ENCODE measurements at regions not wholly inside any gene's neighbourhood (a gene's known extent, or its start where the extent isn't known, plus 50 kb on each side); places are given as distances from the start of the nearest gene placed in this dataset.

GRCh38 chr2:810397-810796, 133.2 kb upstream of the TMEM18 start:
- no peak overlapping the region for H2AFZ ChIP-seq (ENCODE audit: low read length)
- H3K56ac ChIP-seq (replicated peaks; ENCODE audit: insufficient read length, low read depth, low read length) = no peak overlapping the region
- no peak overlapping the region for H3K23ac ChIP-seq (ENCODE audit: insufficient read length)
- H4K20me1 ChIP-seq (replicated peaks in 1 of 2; ENCODE audit: control insufficient read depth in 1 of 2, insufficient read depth in 2 of 2, low read length in 2 of 2) = no peaks in the 10 kb centered on the region
- H2BK5ac ChIP-seq (ENCODE audit: low read depth, low read length) = no peak overlapping the region
- H4K5ac ChIP-seq (ENCODE audit: insufficient read length, low read depth, low read length) = no peak overlapping the region
- no peak overlapping the region for H3K18ac ChIP-seq (ENCODE audit: extremely low read depth, low read length)
- no peak overlapping the region for H2AK5ac ChIP-seq (ENCODE audit: low read depth, low read length)
- no peak overlapping the region for H3K4ac ChIP-seq (replicated peaks; ENCODE audit: insufficient read length, low read depth, low read length)
- WGBS, 2 experiments (ENCODE audit: extremely low coverage in 1 of 2, insufficient coverage in 1 of 2, insufficient read length in 1 of 2, insufficient replicate concordance in 2 of 2, low coverage in 1 of 2, low lambda C conversion rate in 2 of 2, missing lambda C conversion rate in 1 of 2) = 95% methylated on average over 1 of the region's 1 CpG; no CpG with 5 or more reads in 1 of the 2 experiments
- no peak for TF ChIP-seq SIN3A (conservative IDR thresholded peaks at IDR 0.05 in 1 of 2, IDR thresholded peaks at IDR 0.05 in 1 of 2; ENCODE audit: low read depth in 1 of 2, low read length in 2 of 2)
- no peak for TF ChIP-seq CHD1 (IDR thresholded peaks at IDR 0.05; ENCODE audit: low read depth, low read length)
- no peak for TF ChIP-seq MAFK (IDR thresholded peaks at IDR 0.05; ENCODE audit: low read depth, low read length)
- TF ChIP-seq, protein P1, sequence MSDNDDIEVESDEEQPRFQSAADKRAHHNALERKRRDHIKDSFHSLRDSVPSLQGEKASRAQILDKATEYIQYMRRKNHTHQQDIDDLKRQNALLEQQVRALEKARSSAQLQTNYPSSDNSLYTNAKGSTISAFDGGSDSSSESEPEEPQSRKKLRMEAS (IDR thresholded peaks at IDR 0.05) = no peak
- no peak for TF ChIP-seq RXRA (IDR thresholded peaks at IDR 0.05; ENCODE audit: insufficient read depth, low read depth, low read length)
- TF ChIP-seq SUZ12 (IDR thresholded peaks at IDR 0.05; ENCODE audit: low read length) = no peak
- no peak for TF ChIP-seq CBX5 (IDR thresholded peaks at IDR 0.05; ENCODE audit: low read depth, low read length)
- no peak for TF ChIP-seq SRF (IDR thresholded peaks at IDR 0.05; ENCODE audit: low read depth, low read length)
- TF ChIP-seq YY1 (IDR thresholded peaks at IDR 0.05; ENCODE audit: low read depth, low read length) = no peak
- H2BK12ac ChIP-seq (ENCODE audit: low read depth, low read length) = no peak overlapping the region
- H3K4me3 ChIP-seq (ENCODE audit: extremely low read depth in 1 of 4, insufficient read depth in 2 of 4, low read depth in 3 of 4, low read length in 4 of 4) = no peak overlapping the region
- H3K4me2 ChIP-seq (ENCODE audit: insufficient read depth in 1 of 2, low read depth in 2 of 2, low read length in 2 of 2) = no peak overlapping the region
- H3K27me3 ChIP-seq (replicated peaks in 1 of 4; ENCODE audit: control insufficient read depth in 3 of 4, extremely low read depth in 1 of 4, insufficient read depth in 3 of 4, low read length in 3 of 4) = 0 out of 7 replicates have a peak, but pooled peaks cover 0 to 2% (median 0%) of the 10 kb centered on the region in 4 experiments
- H3K79me2 ChIP-seq (ENCODE audit: control insufficient read depth in 1 of 2, insufficient read depth in 2 of 2, low read length in 2 of 2) = no peaks in the 10 kb centered on the region
- H3K4me1 ChIP-seq (replicated peaks in 1 of 4; ENCODE audit: control insufficient read depth in 3 of 4, insufficient read depth in 4 of 4, low read length in 3 of 4) = no peaks in the 10 kb centered on the region
- no peak overlapping the region for H4K8ac ChIP-seq (ENCODE audit: extremely low read depth, insufficient read depth, low read length)
- H2BK120ac ChIP-seq (replicated peaks; ENCODE audit: low read depth, low read length) = no peak overlapping the region
- no peak overlapping the region for H2BK15ac ChIP-seq (ENCODE audit: low read length)
- no peak overlapping the region for H2BK20ac ChIP-seq (ENCODE audit: low read length)
- CTCF ChIA-PET (ENCODE audit: partially characterized antibody) = interaction anchor here (1.3 to 1.4 kb wide), 3 partner anchors 15 to 70 kb away, joined by 3 to 4 read pairs (median 3); no protein-coding TSS in a partner anchor
- DNase-seq (ENCODE audit: low read depth in 1 of 2, low spot score in 2 of 2) (no peak), FAIRE-seq (no peak)
- no peaks in the 10 kb centered on the region for H3K79me1 ChIP-seq (ENCODE audit: low read depth, low read length)
- no peak overlapping the region for H3K14ac ChIP-seq (ENCODE audit: insufficient read length)
- POLR2A ChIA-PET (ENCODE audit: partially characterized antibody) = no interaction called here
- no peak overlapping the region for H3K27ac ChIP-seq (ENCODE audit: low read depth, low read length)
- no peak overlapping the region for H4K91ac ChIP-seq (replicated peaks; ENCODE audit: insufficient read length, low read length)
- no peaks in the 10 kb centered on the region for H3K36me3 ChIP-seq (ENCODE audit: control insufficient read depth in 2 of 4, insufficient read depth in 4 of 4, low read length in 3 of 4)
- H3K23me2 ChIP-seq (ENCODE audit: low read depth, low read length) = no peaks in the 10 kb centered on the region
- H3K9me3 ChIP-seq (ENCODE audit: insufficient read depth in 2 of 2, low read depth in 1 of 2, low read length in 1 of 2) = no peaks in the 10 kb centered on the region
- H3K9ac ChIP-seq (replicated peaks in 1 of 4; ENCODE audit: extremely low read depth in 1 of 4, low read depth in 3 of 4, low read length in 3 of 4) = no peak overlapping the region
